Skeletal muscle cell (primary cell): ENCODE measurements at regions not wholly inside any gene's neighbourhood (a gene's known extent, or its start where the extent isn't known, plus 50 kb on each side); places are given as distances from the start of the nearest gene placed in this dataset.

ENCODE experiments used
- DNase-seq: peaks from one replicate; pipeline ENCODE4 v3.0.0-alpha.2; 2010; ENCODE audit warnings: low read depth
- H3K4me3 ChIP-seq: 2 replicates; pipeline ENCODE4 v1.5.1; 2011; ENCODE audit warnings: low read depth, mild to moderate bottlenecking, control low read depth, low read length, moderate library complexity

DNA sequence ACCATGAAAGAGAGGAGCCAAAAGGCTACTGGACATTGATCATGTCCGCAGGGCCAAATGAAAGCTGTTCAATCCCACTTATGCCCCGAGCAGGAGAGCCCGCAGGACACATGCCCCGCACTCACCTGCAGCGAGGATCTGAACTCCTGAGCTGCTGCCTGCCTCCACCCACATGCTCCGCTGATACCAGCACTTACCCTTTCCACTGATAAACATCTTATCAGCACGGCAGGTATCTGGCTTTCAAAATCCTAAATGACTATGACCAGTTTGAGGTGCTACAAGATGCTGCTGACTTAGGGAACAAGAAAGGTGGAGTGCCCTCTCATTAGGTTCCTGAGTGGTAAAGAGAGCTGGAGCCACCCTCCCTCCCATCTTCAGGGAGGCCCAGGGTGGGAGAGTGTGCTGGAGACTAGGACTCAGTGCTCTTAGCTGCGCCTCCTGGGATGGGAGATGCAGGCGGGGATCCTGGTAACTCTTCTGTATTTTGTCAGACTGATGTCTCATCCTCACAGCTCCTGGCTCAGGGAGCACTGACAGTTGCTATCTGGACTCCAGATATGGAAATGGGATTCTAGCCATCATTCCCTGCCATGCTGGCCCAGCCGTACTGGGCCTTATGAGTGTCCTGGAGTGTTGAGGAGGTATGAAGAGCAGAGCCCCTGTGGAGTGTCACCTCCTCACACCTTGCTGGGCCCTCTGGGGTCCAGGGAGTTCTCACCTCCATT is 86.4 kb upstream of the F3 start:
- H3K4me3 ChIP-seq, result no peak overlapping the region
- no peak for DNase-seq

DNA sequence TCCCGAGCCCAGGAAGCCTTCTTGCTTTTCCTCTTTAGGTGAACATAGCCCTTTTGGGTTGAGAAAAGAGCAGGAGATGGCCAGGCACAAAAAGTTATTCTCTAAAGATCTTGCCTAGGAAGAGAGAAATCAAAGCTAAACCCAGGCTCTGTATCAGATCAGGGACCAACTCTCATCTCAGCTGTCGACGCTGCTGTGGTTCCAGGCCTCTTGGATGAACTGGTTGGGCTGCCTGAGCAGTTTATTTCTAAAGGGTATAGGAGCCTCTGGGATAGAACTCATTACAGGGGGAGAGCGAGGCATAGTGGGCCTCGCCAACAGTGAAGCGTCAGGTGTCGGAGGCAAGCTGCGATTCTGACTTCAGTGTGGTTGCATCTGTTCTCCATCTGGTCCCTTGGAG is 82.6 kb upstream of the F3 start:
- DNase-seq, result no peak

DNA sequence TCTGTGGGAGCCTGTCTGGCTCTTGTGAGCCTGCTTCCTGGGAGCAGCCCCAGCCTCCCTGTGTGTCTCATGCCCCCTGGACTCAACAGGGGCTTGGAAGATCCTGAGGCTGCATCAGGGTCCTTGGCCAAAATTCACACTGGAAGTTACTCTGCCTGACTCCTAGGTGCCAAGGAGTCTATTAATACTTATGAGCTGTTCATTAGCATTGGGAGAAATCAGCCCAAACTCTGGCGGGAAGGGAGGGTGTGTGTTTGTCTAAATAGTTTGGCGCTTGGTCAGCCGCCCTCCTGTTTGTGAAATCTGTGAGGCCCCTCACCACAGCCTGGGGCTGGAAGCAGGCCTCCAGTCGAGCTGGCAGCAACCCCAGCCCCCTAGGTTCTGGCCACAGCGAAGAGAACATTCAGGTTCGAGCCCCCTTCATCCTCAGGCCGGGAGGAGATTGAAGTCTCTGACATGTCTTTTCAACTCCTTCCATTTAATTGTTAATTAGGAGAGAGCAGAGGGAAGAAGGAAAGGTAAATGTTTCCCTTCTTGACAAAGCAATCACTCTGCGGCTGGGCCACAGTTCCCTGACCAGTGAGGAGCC is 82.1 kb upstream of the F3 start:
- no peak overlapping the region for H3K4me3 ChIP-seq
- DNase-seq, result no peak

More for the DNA sequence above, 82.6 kb upstream of the F3 start:
- H3K4me3 ChIP-seq, result no peak overlapping the region

DNA sequence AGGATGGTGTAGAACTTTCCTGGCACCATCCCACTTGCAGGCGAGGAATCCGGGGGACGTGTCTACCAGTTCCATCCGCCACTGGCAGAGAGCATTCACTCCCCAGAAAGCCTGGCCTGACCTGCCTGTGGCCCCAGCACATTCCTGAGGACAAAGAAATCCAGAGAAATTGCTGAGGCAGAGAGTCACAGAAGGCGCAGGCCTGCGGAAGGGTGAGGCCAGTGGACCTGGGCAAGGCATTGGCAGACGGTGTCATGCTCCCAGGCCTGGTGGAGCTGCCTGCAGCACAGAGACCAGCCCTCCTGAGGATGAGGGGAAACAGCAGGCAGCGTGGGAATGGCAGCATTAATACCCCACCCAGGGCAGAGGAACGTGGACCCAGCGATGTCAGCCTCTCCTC is 81.2 kb upstream of the F3 start:
- no peak for DNase-seq
- no peak overlapping the region for H3K4me3 ChIP-seq

DNA sequence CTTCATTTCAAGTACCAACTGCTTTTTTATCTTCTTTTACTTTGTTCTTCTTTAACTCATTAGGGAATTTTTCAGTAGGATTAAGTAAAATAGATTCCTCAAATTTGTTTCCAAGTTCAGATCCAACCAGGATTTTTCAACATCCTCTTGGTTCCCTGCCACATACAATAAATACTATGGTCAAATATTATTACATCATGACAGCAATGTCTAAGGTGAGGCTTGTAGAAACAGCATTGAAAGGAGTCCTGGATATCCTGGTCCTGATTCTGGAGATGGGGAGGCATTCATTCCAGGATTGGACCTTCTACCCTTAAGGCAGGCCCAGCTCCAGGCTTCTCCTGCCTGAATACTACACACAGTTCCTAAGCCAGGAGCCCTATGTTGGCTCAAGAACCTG is 80.2 kb upstream of the F3 start:
- no peak for DNase-seq
- no peak overlapping the region for H3K4me3 ChIP-seq

DNA sequence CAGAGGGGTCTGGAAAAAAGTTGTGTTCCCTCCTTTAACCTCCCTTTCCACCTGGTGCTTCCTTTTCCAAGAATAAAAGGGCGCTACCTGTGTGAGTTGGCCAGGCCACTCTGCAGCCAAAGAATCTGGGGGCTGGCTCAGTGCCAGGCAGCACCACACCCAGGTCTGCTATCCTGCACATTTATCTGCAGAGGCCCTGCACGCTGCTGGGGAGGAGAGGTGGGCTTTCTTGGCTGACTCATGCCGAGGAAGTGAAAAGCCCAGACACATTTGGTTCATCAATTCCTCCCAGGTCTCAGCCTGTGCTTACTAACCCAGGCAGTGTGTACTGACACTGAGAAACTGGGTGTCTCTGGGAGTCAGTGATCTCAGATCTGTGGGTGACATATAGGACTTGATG is 79.8 kb upstream of the F3 start:
- DNase-seq, result no peak
- H3K4me3 ChIP-seq, result no peak overlapping the region

DNA sequence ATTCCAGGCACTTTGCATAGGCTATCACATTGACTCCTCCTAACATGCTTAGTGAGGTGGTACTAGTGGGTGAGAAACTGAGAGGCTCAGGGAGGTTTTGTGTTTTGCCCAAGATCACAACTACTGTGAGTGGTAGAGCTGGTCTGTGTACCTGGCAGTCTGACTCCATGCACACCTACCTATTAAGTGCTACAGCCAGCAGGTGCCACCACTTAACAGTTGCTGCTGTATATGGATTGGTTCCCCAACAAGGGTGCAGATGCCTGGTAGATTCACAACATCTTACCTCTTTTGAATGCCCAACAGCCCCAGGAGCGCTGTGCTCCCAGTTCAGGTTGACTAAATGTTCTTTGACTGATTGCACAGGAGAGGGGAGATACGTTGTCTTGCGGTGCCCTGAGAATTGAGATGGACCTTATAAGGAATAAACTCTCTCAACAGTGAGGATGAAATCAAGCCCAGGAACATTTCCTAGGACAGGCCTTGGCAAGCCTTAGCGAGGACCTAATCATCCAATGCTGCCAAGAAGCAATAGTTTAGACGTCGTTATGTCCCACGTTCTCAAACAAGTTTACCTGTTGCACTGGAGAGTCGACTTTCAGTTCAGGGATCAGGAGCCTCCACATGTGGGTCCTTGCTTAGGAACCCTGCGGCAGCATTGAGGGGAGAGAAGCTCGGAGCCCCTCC is 78.9 kb upstream of the F3 start:
- no peak for DNase-seq
- H3K4me3 ChIP-seq, result no peak overlapping the region

DNA sequence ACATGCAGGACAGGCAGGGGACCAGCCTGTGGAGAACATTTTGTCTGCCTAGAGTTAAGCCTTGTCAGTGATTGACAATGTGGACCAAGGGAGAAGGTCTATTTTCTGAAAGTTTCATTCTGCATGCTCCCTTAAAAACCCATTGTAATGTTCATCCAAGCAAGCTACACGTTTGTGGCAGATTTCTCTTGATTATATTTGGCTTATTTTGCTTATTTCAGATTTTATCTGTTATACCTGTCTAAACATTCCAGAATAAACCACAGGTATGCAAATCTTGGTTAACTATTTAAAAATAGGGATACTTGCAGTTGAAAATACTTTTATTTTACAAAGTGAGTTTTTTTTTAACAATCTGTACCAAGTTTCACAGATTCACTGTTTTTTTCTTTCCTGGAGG is 78.2 kb upstream of the F3 start:
- DNase-seq, result no peak
- H3K4me3 ChIP-seq, result no peak overlapping the region

DNA sequence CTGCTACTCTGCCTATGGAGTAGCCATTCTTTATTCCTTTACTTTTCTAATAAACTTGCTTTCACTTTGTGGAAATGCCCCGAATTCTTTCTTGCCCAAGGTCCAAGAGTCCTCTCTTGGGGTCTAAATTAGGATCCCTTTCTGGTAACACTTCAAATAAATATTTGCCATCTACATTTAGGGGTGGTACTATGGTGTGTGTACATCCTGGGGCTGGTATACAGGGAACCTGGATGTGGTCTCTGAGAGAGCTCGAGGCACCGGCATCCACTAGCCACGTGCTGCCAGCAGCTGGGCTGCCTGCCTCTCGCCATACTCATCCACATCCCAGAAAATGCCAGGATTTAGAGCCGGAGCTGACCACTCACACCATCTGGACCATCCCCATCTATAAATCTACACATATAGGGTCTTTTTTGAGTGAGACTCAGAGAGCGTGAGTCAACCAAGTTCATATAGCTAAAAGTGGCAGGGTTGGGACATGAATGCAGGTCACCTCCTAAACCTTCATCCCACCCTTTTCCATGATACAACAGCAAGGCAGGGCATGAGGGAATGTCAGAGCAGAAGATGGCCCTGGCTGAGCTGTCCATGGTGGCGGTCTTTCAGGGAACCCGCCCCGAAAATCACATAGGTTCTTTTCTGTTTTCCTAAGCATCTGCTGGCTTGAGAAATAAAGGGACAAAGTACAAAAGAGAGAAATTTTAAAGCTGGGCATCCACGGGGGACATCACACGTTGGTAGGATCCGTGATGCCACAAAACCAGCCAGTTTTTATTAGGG is 76.6 kb upstream of the F3 start:
- H3K4me3 ChIP-seq, result no peak overlapping the region
- DNase-seq, result no peak

DNA sequence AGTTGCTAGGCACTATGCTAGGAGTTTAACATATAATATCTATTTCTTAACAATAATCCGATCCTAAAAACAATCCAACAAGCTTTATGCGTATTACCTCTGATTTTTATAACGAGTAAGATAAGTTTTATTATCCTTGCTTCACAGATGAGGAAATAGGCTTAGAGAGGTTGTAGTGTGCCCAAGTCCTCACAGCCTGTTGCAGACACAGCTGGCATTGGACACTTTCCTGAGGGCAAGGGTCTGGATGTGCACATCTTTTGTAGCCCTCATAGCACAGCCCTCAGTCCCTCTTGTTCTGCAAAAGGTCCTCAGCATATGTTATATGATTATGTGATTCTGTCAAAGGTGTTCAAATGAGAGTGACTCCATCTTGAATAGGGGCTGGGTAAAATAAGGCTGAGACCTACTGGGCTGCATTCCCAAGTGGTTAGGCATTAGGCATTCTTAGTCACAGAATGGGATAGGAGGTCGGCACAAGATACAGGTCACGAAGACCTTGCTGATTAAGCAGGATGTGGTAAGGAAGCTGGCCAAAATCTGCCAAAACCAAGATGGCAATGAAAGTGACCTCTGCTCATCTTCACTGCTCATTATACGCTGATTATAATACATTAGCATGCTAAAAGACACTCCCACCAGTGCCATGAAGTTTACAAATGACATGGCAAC is 75.7 kb upstream of the F3 start:
- DNase-seq, result no peak

DNA sequence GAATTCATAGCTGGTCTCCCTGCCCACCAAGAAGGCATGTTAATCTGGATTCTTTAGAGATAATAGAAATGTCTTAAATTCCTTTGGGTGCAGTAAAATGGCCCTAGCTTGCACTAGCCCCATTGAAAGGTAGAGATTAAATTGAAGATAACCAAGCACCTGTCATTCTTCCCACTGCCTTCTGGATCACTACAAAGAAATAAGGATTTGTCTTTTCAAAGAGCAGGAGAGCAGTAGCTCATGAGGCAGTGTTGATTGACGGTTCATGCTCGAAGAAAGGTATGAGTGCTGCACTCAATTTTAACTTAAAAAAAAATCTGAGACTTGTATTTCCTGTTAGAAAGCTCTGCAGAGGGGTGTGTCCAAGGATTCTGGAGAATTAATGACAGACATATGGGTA is 74.9 kb upstream of the F3 start:
- DNase-seq, result no peak
- H3K4me3 ChIP-seq, result no peak overlapping the region

More for the DNA sequence above, 75.7 kb upstream of the F3 start:
- no peak overlapping the region for H3K4me3 ChIP-seq

DNA sequence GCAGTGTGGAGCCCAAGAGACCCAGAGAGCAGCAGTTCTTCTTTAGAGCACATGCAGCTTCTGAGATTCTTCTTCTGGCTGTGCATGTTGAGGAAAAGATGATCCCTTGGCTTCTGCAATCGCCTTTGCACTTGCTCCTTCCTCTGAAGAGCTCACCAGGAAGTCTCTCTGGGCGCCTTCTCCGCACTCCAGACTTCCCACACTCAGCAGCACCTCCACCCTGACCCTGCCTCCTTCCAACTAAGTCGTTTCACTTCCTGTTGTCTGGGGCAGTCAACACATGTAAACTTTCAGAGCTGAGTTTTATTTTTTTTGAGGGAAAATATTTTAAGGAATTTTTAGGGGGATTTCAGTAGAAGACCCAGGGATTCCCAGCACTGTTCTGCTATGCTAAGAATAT is 73.4 kb upstream of the F3 start:
- H3K4me3 ChIP-seq, result no peak overlapping the region
- DNase-seq, result no peak

DNA sequence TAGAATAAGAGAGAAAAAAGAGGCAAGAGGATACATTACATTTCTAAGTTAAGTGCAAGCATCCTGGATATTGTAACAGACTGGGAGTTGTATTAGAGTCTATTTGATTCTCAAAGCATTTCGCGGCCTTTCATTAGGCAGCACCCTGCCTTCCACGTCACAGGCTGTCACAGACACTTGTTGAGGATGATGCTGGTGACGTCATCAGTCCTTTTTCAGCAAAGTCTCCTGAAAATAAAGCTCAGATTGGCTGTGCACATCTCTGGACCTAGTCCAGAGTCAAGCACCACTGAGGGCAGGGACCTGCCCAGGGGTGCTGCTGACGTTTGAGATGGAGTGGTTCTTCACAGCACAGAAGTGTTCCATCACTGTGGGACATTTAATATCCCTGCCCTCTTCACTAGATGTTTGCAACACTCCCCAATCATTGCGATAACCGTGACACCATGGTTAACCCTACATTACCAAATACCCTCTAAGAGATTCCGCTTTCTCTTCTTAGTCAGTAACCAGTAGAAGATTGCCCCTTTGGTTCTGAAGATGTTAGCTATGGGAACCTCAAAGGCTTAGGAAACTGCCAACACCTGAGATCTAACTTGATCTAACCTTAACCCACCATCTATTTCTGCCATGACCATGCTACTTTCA is 72.7 kb upstream of the F3 start:
- H3K4me3 ChIP-seq, result no peak overlapping the region
- DNase-seq, result no peak

DNA sequence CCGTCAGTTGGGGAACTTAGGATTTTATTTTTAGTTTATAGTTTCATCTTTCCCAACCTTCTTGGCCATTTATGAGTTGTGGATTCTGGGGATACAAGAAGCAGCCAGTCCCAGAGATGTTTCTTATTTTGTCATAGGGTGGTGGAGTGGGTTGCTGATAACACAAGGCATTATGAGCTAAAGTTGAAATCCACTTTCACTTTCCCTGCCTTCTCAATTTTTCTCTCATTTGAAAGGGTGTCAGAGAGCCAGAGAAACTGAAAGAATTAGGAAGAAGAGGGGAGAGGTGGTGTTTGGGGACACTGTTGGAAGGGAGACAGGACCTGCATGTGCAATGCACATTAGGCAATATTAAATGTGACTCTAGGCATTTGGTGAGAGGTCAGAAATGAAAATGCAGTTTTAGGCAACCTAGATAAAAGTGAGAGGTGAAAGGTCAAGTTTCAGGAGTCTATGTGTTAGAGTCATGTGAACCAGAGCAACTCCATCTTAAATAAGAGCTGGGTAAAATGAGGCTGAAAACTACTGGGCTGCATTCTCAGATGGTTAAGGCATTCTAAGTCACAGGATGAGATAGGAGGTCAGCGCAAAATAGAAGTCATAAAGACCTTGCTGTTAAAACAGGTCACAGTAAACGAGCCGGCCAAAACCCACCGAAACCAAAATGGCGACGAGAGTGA is 71.1 kb upstream of the F3 start:
- no peak for DNase-seq
- no peak overlapping the region for H3K4me3 ChIP-seq

DNA sequence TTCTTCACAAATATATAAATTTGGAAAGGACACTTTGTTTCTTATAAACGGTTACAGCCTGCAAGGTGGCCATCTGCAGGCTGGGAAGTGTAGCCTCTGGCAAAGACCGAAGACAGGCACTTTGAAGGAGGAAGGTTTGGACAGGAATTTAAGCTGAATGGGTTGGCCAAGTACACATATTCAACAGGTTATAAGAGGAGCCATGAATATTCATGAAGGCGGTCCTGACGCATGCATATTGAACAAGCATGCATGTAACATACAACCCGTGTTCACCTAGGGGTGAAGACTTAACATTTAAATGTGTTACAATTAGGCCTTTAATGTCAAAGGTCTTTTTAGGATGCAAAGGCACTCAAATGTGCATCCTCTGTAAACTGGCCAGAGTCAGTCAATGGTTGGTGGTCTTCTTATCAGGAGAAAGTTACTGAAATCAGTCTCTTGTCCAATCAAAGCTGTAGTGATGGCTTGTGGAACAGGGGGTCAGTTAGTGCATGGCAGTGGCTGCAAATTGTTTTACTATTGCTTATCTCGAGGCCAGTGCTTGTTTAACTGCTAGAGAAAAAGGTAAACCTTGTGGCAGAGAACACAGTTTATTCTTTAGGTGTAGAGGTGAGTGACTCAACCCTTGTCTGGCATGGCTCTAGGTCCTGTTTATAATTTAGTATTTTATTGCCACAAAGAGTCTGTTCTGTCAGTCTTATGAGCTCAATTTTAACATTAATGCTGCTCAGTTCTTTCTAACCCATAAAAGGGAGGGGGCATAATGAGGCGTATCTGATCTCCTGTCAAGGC is 70.3 kb upstream of the F3 start:
- no peak overlapping the region for H3K4me3 ChIP-seq
- DNase-seq, result no peak

DNA sequence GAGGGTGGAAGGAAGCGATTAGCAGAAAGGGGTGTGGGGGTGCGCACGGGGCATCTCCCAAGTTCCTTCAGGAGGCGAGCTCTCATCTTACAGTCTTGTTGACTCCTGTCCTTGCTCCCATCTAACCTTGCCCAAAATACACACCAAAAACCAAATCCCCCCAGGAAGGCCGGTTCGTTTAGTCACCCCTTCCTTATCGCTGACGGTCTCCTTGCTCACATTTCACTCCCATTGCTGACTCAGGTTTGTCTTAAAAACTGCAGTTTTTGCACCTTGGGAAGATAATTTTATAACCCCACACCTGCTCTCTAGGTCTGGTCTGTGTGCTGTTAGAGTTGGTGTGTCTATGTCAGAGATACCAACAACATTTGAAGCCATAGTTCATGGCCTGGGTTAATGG is 68.1 kb upstream of the F3 start:
- no peak for DNase-seq
- H3K4me3 ChIP-seq, result no peak overlapping the region

DNA sequence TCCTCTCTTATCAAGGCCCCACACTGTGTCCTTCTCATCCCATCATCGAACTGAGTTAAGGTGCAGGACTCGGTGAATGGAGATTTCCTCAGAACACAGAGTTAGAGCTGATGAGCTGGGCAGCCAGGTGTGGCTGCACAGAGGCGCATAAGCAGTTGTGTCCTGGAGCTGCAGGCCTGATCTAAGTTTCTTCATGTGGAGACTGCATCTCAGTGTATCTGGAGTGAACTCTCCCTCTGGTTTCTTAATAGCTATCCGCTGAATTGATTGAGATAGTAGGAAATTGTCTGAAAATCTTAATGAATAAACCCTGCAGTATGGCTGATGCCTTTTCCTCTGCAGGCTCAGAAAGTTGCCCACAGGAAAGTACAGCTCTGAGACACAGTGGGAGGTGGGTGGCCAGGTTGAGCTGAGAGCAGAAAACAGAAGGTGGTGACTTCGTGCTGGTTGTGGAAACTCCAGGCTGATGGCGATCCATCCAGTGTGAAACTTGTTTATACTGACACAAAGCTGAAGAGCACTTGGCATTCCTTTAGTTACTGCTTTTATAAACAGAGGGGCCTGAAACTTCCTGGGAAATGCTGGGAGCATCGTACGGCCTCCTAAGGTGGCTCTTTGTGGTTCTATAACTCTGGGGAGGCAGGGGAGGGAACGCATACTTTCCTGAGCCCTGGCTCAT is 67.4 kb upstream of the F3 start:
- H3K4me3 ChIP-seq, result no peak overlapping the region
- DNase-seq, result no peak
